NCI-H510A treated with DMSO at 0.1 percent for 48 hours (cell line): ENCODE measurements at regions not wholly inside any gene's neighbourhood (a gene's known extent, or its start where the extent isn't known, plus 50 kb on each side); places are given as distances from the start of the nearest gene placed in this dataset.
"Not testable (repeated sequence)": the region's sequence is repeated elsewhere in the genome, so short reads cannot be mapped to it uniquely, and the experiment has no call there.

Experiments
- DNase-seq: peaks from one replicate; lab custom pipeline; 2025; lab: John Stamatoyannopoulos, UW

DNA sequence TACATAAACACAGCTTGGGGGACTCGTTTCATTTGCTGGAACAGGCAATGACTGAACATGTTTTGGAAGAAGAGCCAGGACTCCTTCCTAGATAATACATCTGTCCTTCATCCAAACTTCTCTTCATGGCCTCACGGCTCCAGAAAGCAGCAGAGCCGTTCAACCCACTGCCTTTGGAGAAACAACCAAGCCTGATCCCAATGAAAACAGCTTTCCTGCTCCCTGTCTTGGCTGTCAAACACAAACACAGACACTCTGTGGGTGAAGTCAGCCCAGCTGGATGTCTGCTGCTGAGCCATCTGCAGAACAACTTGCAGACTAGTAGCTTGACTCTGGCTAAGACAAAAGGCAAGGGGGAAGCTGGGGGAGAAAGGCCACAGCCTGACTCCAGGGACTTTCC is 345.1 kb upstream of the PSMD7 start:
- DNase-seq: no peak

DNA sequence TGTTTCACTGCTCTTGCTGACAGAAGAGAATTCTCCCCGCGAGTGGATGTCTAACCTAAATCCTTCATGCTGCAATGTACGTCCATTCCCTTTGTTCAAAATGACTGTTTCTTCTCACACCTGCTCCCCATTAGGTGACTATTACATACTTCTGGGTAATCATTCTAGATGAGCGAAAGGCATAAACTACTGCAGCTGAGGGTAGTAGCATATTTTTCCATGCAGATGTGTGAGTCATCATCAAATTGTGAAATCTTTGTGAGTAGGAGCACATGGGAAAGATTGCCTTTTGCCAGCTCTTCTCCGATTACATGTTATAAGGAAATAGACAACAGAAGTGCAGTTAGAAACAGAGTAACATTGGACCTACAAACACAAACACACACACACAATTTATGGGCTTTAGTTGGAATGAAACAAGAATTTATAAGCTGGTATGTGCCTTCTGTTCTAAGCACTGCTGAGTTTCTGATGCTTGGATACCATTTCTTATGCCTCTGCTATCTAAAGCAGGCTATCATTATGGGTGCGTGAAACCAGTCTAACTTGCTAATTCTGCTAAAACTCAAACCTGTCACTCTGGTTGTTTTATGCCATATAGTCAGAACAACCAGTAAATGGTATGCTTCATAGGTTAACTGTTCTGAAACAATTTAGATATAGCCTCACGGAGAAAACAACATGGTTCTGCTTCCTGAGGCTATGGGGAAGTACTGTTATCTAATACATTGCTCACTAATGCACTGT is 346.9 kb upstream of the PSMD7 start:
- peak; percentile 8 for DNase-seq

- DNase-seq: no peak
These were observed 351.0 kb upstream of the PSMD7 start for GRCh38 chr16:73945631-73946030.

DNA sequence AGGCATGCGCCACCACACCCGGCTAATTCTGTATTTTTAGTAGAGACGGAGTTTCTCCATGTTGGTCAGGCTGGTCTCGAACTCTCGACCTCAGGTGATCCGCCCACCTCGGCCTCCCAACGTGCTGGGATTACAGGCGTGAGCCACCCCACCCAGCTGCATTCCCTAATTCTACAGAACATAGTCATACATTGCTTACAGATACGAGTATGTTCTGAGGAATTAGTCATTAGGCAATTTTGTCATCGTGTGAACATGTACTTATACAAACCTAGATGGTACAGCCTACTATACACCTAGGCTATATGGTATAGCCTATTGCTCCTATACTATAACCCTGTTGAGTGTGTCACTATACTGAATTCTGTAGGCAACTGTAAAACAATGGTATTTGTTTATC is 353.4 kb upstream of the PSMD7 start:
- DNase-seq: not testable (repeated sequence)

DNA sequence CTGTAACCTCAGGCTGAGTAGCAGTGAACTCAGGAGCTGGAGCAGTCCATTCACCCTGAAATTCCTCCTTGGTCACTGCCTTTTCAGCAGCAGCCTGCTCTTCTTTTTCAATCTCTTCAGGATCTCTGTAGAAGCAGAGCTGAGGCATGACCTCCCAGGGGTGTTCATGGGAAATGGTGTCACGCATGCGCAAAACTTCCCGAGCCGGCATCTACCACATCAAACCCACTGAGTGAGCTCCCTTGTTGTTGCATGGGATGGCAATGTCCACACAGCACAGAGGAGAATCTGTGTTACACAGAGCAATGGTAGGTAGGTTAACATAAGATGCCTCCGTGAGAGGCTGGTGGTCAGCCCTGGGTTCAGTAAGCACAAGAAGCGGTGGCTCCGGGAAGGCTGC is 355.8 kb upstream of the PSMD7 start:
- DNase-seq: not testable (repeated sequence)

- DNase-seq: no peak
These were observed 372.7 kb upstream of the PSMD7 start for GRCh38 chr16:73923951-73924350.

DNA sequence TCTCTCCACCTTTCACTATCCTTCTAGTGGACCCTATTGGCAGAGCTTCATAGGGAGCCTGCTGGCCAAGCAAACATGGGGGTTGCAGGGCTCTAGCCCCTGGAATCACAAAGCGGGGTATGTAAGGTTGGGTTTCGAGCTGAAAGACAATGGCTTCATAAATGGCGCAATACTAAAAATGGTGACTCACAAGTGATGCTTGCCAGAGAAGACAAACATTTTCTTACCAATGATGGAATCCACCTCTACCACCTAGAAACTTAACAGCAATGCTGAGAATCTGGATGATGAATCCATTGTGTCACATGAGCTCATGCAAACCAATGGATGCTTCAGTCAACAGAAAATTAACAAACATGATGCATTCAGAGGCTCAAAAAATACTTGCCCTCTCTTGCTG is 375.3 kb upstream of the PSMD7 start:
- no peak for DNase-seq

- no peak for DNase-seq
These were observed 379.6 kb upstream of the PSMD7 start for GRCh38 chr16:73916829-73917594.

- DNase-seq: no peak
These were observed 380.7 kb upstream of the PSMD7 start for GRCh38 chr16:73915935-73916334.

DNA sequence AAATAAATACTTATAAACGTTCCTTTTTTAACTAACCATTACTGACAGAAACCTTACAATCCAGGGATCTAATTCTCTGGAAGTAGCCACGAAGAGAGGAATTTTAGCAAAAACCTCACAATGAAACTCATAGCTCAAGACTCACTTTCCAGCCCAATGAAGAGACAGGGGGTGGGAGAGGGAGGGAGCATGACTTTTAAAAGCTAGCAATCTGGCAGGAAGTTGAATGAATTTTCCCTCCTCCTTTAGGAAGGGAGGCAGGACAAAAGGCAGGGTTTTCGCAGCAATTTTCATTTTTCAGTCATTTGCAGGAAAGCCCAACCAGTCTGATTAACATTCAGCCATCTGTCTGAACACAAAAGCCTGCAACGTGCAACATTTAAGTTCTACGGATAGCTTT is 381.5 kb upstream of the PSMD7 start:
- no peak for DNase-seq

DNA sequence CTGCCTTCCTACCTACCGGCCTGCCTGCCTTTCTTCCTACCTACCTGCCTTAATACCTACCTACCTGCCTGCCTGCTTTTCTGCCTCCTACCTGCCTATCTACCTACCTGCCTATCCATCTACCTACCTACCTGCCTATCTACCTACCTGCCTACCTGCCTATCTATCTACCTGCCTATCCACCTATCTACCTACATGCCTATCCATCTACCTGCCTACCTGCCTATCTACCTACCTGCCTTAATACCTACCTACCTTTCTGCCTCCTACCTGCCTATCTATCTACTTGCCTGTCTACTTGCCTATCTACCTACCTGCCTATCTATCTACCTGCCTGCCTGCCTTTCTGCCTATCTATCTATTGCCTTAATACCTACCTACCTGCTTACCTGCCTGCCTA is 383.8 kb upstream of the PSMD7 start:
- DNase-seq: no peak

DNA sequence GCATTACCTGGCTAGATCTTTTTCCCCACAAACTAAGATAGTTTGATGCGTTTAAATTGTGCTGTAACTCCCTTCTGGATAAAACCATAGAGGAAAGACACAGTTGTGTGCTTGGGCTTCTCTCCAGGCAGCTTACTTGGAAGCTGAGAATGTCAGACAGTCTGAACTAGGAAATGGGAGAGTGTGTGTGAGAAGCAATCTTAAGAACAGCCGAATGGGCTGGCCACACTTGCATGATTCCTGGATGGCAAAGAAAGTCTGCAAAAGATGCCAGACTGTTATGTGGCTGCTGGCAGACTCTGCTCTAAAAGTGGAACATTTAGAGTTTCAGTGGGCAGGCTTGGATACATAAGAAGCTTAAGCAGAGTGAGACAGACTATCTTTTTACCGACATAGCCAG is 384.3 kb upstream of the PSMD7 start:
- no peak for DNase-seq

GRCh38 chr16:73909529-73910035 is 387.0 kb upstream of the PSMD7 start:
- DNase-seq: no peak

DNA sequence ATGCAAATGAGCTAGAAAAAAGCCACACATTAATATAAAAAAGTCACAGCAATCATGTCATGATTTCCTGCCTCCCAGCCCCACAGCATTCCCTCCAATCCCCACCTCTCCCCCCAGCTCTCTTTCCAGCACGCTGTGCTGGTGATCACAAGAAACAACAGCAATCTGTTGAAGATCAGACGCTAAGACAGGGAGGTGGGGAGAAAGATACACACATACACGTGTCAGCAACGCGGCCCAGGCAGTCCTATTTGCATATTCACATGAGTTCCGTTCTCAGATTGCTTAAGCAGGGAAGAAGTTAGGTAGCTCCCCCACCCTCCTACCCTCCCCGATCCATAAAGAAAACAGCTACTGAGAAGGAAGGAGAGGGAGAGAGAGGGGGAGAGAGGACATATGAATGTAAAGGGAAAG is 405.5 kb upstream of the PSMD7 start:
- DNase-seq: no peak

- no peak for DNase-seq
These were observed 406.2 kb upstream of the PSMD7 start for GRCh38 chr16:73890186-73891128.

GRCh38 chr16:73888840-73889490 is 407.6 kb upstream of the PSMD7 start:
- no peak for DNase-seq

DNA sequence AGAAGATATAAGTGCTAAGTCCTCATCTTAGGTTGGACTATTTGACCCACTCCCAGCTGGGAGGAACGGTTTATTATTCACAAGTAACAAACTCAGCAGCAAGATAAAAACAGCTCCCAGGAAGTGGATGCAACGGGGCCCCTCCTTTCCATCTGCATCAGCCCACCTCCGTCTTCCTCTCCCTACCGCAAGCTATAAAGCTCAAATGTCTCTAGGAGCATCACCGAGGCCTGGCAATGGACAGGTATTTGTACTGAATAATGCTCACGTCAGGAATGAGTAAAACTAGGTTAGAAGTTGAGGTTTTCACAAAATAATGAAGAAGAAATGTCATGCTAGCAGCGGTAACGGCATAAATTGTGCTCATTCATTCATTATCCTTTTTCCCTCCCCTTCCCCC is 408.7 kb upstream of the PSMD7 start:
- no peak for DNase-seq

DNA sequence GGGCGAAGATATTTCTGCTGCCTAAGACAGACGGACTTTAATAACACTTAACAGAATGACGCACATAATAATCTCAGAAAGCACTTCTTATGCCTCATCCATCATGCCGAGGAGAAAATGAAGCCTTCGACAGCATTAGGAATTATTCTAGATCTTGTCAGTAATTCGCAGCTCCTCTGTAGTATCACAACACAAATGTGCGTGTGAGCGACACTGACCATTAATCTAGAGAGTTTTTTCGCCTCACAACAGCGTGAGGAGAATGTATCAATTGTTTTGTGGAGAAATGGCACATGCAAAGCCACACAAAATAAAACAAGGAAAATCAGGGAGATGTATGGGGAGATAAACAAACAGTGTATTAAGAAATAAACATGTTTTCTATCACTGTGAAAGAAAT is 410.2 kb upstream of the PSMD7 start:
- DNase-seq: no peak

DNA sequence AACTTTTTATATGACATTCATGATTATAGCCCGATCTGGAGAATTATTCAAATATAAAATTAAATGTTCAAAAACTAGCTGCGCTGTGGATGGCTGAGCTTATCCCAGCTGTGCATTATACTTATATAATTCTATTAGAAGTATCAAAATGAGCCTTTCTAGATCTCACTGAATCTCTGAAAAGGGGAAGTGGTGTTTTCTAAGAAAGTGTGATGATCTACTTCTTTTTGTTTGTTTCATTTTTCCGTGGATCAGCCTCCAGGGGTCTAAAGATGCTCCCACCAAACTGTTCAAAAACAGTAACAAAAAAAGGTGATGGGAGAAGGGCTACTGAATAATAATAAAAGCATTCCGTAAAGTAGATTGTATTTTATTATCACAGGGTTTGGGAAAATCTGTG is 411.3 kb upstream of the PSMD7 start:
- no peak for DNase-seq

DNA sequence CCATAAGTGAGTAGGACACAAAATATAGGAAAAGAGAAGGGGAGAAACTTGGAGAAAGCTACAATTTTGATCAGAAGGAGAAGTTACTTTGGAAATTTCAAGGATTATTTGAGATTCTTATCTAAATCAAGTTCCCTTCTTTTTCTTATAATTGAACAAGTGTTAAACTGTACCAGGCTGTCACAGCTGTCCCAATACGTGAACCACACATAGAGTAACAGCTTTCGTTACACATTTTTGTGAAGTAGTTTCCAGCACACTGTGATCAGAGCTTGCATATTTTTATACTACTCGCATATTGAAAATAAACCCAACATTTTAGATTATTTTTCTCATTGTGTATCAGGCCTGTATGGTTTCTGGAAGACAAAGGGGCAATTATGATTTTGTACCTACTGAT is 412.8 kb upstream of the PSMD7 start:
- no peak for DNase-seq

DNA sequence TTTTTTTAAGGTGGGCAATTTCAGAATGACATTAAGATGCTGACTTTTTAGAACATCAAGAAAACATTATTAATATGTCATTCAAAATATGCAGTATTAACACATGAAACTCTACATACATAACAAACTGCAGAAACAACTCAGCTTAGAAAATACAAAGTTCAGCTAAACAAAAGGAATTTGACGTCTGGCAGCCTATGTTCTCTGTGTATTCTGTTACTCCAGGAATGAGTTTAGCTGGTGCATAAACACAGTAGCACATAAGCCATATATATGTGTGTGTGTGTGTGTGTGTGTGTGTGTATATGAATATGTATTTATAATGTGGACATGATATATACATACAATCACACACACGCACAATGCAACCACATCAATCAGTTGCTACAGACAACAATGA is 413.5 kb upstream of the PSMD7 start:
- no peak for DNase-seq

DNA sequence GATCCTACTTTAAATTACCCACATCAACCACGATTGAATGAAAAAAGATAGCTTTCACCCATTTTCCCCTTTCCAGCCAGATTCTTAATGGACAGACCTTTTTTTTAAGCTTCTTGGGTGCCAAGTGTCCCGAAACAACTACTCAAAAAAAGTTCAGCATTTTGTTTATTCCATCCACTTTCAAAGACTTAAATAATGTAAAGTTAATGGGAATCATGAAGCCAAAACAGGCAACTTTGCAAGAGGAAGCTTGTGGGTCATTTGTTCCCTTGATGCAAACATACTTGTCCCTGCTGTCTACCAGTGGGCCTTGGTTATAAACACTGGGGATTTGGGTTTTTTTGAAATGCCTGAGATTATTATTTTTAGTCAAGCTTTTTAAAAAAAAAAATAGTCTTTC is 414.0 kb upstream of the PSMD7 start:
- DNase-seq: no peak
